Heart left ventricle (tissue), 13 donors: ENCODE measurements at regions not wholly inside any gene's neighbourhood (a gene's known extent, or its start where the extent isn't known, plus 50 kb on each side); places are given as distances from the start of the nearest gene placed in this dataset.

ENCODE experiments used
- POLR2A ChIP-seq, 2 donors: fragments of 450-650 bp; IDR thresholded peaks; one replicate each; pipeline ENCODE4 v1.6.1; 2017; ENCODE audit warnings: antibody characterized with exemption in 2 of 2, mild to moderate bottlenecking in 2 of 2, moderate library complexity in 2 of 2
- TF ChIP-seq, protein P1 (sequence below), 12 donors: fragments of 200-600 bp; sonication (generic) in 4 of 12; IDR thresholded peaks; one replicate each; pipeline versions ENCODE4 v1.5.0 to v1.8.0; 2018 to 2022; ENCODE audit warnings: antibody characterized with exemption in 12 of 12, mild to moderate bottlenecking in 5 of 12
- donor health status: ischemic (EF 13 %, LVEDD 7.1; RV severe dilation, severe dysfunction).
- donor health status: DM: no; HTN: yes; CAD: no.
- donor health status: DM: no; HTN: no; CAD: no.
- donor health status: ischemic (EF 25% LVEDD 6.9; RV normal size, moderate dysfunction).
- donor health status: ischemic (EF 25% LVEDD 5.7; RV mildly dilated, moderate dysfunction).
- donor health status: ischemic (EF 35%, LVEDD 5.7; RV mildly dilated, moderate dysfunction).
- donor health status: nonischemic (EF 11% LVEDD 7.7; RV severe dilation, severe dysfunction).
- donor health status: DM: yes; HTN: yes; CAD: no.
- donor health status: PGD.
- donor health status: ischemic (EF 29% LVEDD 5.4; RV normal size, mild dysfunction).
- donor health status: nonischemic (EF 23%, LVEDD 6.1; RV moderate dilation, normal function).

DNA sequence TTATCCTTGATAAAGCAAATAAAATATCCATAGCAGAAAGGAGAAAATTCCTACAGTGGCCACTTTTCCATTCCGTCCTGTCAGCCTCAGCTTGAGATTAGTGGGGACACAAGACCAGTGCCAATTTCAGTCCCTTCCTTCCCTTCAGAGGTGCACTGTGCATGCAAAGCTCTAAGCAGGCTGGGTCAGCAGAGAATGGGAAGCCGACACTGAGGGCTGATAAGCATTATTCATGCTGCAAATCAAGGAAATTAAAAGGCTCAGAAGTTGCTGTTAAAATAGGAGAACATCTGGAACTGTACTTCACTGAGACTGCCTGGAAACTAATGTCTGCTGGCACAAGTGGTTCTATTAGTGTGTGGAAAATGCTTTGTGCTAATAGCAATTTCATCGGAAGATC lies 534.3 kb downstream of the ADCYAP1 start:
- TF ChIP-seq, protein P1, sequence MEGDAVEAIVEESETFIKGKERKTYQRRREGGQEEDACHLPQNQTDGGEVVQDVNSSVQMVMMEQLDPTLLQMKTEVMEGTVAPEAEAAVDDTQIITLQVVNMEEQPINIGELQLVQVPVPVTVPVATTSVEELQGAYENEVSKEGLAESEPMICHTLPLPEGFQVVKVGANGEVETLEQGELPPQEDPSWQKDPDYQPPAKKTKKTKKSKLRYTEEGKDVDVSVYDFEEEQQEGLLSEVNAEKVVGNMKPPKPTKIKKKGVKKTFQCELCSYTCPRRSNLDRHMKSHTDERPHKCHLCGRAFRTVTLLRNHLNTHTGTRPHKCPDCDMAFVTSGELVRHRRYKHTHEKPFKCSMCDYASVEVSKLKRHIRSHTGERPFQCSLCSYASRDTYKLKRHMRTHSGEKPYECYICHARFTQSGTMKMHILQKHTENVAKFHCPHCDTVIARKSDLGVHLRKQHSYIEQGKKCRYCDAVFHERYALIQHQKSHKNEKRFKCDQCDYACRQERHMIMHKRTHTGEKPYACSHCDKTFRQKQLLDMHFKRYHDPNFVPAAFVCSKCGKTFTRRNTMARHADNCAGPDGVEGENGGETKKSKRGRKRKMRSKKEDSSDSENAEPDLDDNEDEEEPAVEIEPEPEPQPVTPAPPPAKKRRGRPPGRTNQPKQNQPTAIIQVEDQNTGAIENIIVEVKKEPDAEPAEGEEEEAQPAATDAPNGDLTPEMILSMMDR (IDR thresholded peaks at IDR 0.05) = no peak
- TF ChIP-seq POLR2A (IDR thresholded peaks at IDR 0.05) = no peak
